ENCODE measurements at regions not wholly inside any gene's neighbourhood (a gene's known extent, or its start where the extent isn't known, plus 50 kb on each side); places are given as distances from the start of the nearest gene placed in this dataset.
"Not testable (repeated sequence)": the region's sequence is repeated elsewhere in the genome, so short reads cannot be mapped to it uniquely, and the experiment has no call there.

- H3K9me3 ChIP-seq; H3K27me3 Mint-ChIP-seq; H3K27me3 ChIP-seq (replicated peaks in 1 of 2; ENCODE audit: control insufficient read depth in 2 of 2, extremely low read depth in 1 of 2, insufficient read depth in 2 of 2, low read length in 1 of 2); H3K4me1 Mint-ChIP-seq; CTCF ChIA-PET; POLR2A ChIA-PET; H3K27ac Mint-ChIP-seq; H3K4me1 ChIP-seq (ENCODE audit: control insufficient read depth in 1 of 2, extremely low read depth in 1 of 2, insufficient read depth in 2 of 2, low read length in 2 of 2); H3K4me3 Mint-ChIP-seq; H3K27ac ChIP-seq (ENCODE audit: low read length); ATAC-seq (replicated peaks in 1 of 4); H3K36me3 ChIP-seq (ENCODE audit: control insufficient read depth in 2 of 2, extremely low read depth in 1 of 2, insufficient read depth in 1 of 2, low read length in 1 of 2); H3K4me3 ChIP-seq (ENCODE audit: control insufficient read depth in 1 of 2, extremely low read depth in 1 of 2, low read length in 1 of 2); H3K36me3 Mint-ChIP-seq: not testable (repeated sequence)
- peaks cover 0 to 10% (median 4%) of the 10 kb centered on the region in 3 donors for H3K9me3 Mint-ChIP-seq
- no CpG with 5 or more reads among the region's 66 CpGs for WGBS (ENCODE audit: insufficient coverage)
- peak in 5 of 35 experiments; percentile 7 to 80 (median 38) for DNase-seq
Observed at GRCh38 chr1:228556634-228557430, 69.7 kb downstream of the RNF187 start.
